Endometrial microvascular endothelial cells (primary cell): ENCODE measurements at regions not wholly inside any gene's neighbourhood (a gene's known extent, or its start where the extent isn't known, plus 50 kb on each side); places are given as distances from the start of the nearest gene placed in this dataset.

ENCODE experiments used
- in situ Hi-C: cut with HindIII; loops from 2 replicates; pipeline ENCODE4 v1.10.0; 2017; ENCODE audit warnings: low sequenced_read_pairs, low pct_unique_long_range_greater_than_20kb; ENCODE audit errors: inconsistent ontology term

DNA sequence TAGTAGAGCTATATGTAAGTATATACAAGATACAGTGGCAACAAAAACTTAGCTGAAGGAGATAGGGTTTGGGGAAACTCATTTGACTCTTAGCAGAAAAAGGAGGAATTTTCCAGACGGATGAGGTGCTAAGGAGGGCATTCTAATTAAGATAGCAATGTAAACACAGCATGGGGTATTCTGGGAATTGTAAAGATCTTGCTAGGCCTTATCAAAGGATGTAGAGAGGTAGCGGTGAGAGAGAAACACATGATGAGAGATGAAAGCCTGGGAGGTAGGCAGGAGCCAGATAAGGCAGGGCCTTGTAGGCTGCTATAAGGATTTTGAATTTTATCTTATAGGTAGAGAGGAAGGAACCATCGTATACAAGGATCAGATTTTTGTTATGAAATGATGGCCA lies 106.6 kb upstream of the KCNN2 start:
- in situ Hi-C loops, result no loop called here

GRCh38 chr5:114261989-114262388 lies 99.9 kb upstream of the KCNN2 start:
- in situ Hi-C loops, result no loop called here

DNA sequence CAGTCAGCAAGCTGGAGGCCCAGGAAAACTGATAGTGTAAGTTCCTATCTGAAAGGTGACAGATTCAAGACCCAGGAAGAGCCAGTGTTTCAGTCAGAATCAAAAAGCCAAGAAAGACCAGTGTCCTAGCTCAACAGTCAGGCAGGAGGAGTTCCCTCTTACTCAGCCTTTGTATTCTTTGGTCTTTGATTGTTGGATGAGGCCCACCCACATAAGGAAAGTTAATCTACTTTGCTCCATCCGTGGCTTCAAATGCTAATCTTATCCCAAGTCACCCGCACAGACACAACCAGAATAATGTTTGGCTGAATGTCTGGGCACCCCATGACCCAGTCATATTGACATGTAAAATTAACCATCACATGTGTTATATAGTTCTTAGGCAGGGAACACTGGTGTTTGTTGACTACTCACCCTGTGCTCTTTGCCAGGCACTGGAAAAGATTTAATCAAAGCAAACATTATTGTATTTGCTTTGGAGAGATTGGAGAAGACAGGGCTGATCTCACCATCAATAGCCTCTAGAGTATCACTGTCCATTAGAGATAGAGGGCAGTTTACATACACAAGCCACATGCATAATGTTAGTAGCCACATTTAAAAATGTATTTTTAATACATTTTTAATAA lies 96.3 kb upstream of the KCNN2 start:
- in situ Hi-C loops, result no loop called here

- in situ Hi-C loops, result no loop called here
Observed at GRCh38 chr5:114266374-114266773, 95.5 kb upstream of the KCNN2 start.

- in situ Hi-C loops, result no loop called here
Observed at GRCh38 chr5:114296191-114296590, 65.7 kb upstream of the KCNN2 start.

GRCh38 chr5:114297915-114298314 lies 64.0 kb upstream of the KCNN2 start:
- in situ Hi-C loops, result no loop called here

DNA sequence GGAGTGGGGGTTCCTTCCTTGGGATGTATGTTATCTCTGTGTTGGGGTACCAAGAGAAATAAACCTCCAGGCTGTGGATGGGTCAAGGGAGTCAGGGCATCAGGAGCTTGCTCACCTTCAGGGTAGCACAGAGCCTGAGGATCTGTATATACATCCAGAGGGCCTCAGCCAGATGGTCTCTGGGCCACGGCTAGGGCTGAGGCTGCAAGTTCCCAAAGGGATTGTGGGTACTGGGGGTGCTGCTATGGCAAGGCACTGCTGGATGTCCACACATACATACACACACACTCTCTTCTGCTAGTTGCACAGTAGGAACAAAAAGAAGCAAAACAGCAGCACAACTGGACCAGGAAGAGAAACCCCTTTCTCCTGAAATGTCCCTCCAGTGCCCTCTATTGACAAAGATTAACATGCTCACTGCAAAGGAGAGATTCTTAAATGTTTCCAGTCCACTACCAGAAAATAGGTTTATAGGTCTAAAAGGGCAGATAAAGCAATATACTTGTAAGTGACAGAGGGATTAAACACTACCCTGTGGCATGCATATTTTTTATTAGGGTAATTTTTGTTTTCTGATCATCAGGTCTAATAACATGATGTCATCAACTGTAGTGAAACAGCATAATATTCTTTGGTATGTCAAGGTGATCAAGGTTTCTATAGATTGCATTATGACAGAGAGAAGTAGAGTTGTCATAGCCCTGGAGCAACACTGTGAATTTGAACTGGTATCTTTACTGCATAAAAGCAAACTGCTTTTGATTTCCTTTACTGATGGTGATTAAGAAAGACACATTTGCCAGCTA lies 56.3 kb upstream of the KCNN2 start:
- in situ Hi-C loops, result no loop called here

DNA sequence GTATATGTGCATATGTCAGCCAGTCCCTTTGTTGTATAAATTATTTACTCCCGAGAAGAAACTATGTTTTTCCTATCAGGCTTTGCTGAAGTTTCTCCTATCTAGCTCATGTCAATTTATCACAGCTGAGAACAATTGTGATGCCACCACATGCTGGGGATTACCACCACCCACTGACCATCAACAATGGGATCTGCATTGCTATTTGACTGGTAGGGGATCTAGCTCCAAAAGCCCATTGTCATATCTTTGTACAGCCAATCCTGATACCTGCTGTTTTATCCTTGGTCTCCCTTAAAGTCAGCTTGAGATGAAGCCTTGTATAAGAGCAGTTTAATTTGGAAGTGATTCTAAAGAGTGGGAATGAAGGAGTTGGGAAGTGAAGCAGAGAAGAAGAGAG lies 53.9 kb upstream of the KCNN2 start:
- in situ Hi-C loops, result no loop called here

DNA sequence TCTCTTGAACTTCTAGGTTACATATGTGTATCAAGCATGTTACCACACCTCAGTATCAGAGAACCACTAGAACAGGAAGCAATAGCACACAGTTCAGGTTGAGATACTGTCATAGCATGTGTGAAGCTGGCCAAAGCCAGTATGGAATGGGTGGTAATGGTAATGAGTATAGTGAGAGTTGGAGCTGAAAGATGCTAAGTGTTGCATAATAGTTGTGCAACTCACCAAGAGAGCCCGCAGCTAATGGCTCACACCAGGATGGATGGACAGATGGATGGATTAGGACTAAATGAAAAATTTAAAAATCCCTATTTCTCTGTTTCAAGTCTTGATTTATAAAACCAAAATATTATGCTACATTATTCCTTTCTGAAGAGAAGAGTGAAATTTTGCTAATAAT lies 53.4 kb upstream of the KCNN2 start:
- in situ Hi-C loops, result no loop called here

DNA sequence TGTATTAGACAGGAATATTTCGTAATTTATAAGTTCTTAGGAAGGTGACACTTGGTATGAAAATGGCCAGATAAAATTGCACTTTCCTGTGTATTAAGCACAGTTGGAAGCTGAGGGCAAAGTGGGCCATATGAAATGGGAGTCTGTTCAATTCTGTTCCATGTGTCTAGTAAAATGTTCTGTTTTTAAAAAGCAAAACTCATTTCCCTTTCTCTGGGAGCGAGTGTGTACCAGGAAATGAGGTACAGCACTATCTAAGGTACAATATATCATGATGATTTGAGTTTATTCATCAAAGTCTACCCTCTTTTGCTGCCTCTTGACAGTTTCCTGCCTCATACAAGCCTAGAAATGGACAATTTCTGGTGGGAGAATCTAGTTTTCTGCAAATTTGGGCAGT lies 51.2 kb upstream of the KCNN2 start:
- in situ Hi-C loops, result no loop called here

DNA sequence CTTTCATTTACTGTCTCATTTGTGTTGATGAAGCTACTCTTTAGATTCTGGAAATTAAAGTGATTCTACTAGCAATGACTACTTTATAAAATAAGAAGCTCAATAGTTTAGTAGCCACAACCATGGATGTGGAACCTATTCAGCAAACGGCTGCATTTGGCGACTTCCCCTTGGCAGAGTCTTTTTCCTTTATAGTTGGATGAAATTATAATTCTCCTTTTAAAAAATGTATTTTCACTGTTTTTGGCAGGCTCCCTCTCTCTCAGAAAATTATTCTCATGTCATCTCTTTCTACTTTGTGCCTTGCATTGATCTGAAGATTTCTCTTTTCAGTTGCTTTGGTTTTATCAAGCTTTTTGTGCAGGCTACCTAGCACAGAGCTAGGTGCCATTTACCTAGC lies 50.6 kb upstream of the KCNN2 start:
- in situ Hi-C loops, result no loop called here

GRCh38 chr5:114311968-114312367 lies 49.9 kb upstream of the KCNN2 start:
- in situ Hi-C loops, result no loop called here
